ENCODE measurements at regions not wholly inside any gene's neighbourhood (a gene's known extent, or its start where the extent isn't known, plus 50 kb on each side); places are given as distances from the start of the nearest gene placed in this dataset.
"Not testable (repeated sequence)": the region's sequence is repeated elsewhere in the genome, so short reads cannot be mapped to it uniquely, and the experiment has no call there.

GRCh38 chr2:166381-166780 is 97.5 kb downstream of the SH3YL1 start:
- ATAC-seq: peak; percentile 66

GRCh38 chr2:165530-165929 is 98.3 kb downstream of the SH3YL1 start:
- ATAC-seq (no peak), DNase-seq (no peak)

More at GRCh38 chr2:166381-166780, 97.5 kb downstream of the SH3YL1 start:
- peak; percentile 18 for DNase-seq

GRCh38 chr2:162473-163382 is 101.1 kb downstream of the SH3YL1 start:
- no peak for DNase-seq
- ATAC-seq: no peak

GRCh38 chr2:161729-162128 is 102.1 kb downstream of the SH3YL1 start:
- no peak for ATAC-seq
- no peak for DNase-seq

GRCh38 chr2:151553-152334 is 105.4 kb upstream of the FAM110C start:
- no peak for ATAC-seq
- DNase-seq: no peak

DNA sequence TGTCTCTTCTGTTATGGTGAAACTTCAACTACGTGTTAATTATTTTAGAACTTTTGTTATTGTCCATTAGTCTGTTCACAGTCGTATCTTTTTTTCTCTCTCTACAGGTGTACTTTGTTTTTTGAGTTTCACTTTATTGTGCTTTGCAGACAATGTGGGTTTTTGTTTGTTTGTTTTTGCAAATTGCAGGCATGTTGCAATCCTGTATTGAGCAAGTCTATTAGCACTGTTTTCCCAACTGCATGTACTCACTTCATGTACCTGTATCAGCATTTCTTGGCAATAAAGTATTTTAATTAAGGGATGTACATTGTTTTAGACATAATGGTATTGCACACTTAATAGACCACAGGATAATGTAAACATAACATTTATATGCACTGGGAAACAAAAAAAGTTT is 99.1 kb upstream of the FAM110C start:
- ATAC-seq (no peak), DNase-seq (no peak)

GRCh38 chr2:141611-142010 is 95.3 kb upstream of the FAM110C start:
- DNase-seq (no peak), ATAC-seq (no peak)

- DNase-seq (no peak), ATAC-seq (no peak)
Measured at GRCh38 chr2:136666-137065, 90.4 kb upstream of the FAM110C start.

DNA sequence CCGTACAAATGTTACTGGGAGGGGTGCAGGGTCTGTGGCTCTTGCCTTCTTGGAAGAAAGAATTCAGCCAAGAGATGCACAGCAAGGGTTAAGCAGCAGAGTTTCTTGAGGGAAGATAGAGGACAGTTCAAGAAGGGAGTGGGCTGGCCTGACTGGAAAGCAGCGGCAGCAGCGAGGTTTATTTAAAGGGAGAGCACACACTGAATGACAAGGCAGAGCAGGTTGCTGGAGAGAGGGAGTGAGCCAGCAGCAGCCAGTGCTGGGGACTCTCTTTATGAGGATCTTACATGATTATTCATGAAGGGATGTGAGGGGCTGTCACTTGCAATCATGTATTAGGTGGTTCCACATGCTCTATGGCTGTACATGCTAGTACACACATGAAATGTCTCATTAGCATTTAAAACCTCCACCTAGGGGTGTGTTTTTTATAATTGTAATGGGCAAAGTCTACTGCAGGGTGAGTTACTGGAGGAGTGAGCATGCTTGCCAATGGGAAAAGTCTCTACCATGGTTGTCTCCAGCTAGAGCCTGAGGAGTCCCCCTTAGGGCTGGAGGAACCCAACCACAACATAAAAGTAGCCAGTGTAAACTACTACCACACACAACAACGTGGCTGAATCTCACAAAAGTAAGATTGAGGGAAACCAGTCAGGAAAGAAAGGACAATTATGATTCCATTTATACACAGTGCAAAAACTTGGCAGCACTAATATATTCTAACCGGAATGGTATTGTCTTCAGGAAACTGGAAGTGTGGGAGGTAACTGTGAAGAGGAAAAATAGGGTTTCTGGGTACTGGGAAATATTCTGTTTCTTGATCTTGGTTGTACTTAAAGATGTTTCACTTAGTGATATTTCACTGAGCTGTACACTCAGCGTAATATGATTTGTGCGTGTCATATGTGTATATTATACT is 87.6 kb upstream of the FAM110C start:
- no peak for ATAC-seq

DNA sequence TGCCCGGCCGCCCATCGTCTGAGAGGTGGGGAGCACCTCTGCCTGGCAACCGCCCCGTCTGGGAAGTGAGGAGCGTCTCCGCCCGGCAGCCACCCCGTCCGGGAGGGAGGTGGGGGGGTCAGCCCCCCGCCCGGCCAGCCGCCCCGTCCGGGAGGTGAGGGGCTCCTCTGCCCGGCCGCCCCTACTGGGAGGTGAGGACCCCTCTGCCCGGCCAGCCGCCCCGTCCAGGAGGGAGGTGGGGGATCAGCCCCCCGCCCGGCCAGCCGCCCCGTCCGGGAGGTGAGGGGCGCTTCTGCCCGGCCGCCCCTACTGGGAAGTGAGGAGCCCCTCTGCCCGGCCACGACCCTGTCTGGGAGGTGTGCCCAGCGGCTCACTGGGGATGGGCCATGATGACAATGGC is 80.5 kb upstream of the FAM110C start:
- not testable (repeated sequence) for DNase-seq, ATAC-seq

More for the DNA sequence above, 87.6 kb upstream of the FAM110C start:
- DNase-seq: no peak

DNA sequence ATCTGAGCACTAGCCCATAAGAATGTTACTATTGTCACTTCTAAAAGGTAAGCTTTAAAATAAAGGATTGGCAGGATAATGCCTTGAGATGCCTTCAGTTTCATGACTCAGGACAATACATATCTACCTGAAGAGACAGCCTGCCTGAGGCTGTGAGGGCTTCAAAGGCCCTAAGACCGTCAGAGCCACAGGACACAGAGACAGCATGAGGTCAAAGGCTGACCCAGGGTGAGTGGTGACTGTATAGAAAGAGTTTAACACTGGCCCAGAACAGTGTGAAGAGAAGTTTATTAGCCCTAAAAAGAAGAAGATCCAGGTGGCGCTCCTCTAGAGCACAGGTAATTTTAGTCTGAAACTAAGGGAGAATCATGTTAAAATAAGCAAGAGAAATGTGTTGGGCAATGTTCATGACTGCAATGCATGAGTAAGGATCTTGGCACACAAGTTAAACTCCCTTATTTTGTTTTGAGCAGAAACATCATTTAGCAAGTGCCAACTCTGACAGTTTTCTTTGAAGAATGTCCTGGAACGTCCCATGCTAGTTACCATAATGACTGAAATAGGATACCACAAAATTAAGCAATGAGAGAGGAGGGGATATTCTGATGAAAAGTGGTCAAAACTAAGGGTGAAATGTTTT is 78.1 kb upstream of the FAM110C start:
- DNase-seq: no peak
- no peak for ATAC-seq

GRCh38 chr2:116953-117352 is 70.6 kb upstream of the FAM110C start:
- DNase-seq (no peak), ATAC-seq (no peak)

- no peak for ATAC-seq
- DNase-seq: no peak
Measured at GRCh38 chr2:115303-115702, 69.0 kb upstream of the FAM110C start.

DNA sequence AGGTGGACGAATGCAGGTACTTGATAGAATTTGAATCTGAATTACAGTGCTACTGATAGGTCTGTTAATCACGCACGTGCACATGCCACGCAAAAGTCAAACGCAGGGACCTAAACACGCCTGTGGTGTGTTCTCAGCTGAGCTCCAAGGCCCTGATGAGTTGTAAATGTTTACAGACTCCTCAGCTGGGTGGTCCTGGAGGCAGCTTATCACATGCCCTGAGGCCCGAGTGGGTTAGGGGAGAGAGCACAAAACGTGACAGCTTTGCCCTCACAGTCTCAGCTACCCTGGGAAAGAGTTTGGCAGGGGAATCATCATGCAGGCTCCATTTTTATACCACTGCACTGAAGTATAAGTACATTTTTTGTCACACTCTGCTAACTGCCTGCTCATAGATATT is 68.3 kb upstream of the FAM110C start:
- DNase-seq: no peak
- no peak for ATAC-seq

DNA sequence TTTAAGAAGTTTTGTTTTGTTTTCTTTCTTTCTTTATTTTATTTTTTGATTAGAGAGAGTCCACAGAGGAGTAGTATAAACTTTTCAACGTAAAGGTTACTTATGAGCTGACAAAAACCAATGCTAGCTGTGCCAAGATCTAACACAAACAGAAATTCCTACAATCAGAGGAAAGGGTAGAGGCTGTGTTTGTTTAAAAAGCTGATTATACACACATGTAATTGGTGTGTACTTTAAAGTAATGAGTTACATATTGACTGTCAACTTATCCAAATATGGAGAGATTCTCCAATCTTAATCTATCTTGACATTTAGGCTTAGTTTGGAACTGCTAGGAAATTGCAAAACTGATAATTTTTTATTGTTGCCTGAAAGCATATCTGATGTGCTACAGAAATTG is 63.7 kb upstream of the FAM110C start:
- DNase-seq: no peak
- ATAC-seq: no peak

GRCh38 chr2:108920-109809 is 62.9 kb upstream of the FAM110C start:
- ATAC-seq (no peak), DNase-seq (no peak)

GRCh38 chr2:101016-101415 is 54.7 kb upstream of the FAM110C start:
- ATAC-seq (no peak), DNase-seq (no peak)

Data from stimulated activated naive CD8-positive, alpha-beta T cell treated with anti-CD3 and anti-CD28 coated beads, Interleukin-15, Interleukin-2, amounts not matched to agents 100 U/mL and 50 U/mL, for 24 hours (primary cell).